ENCODE measurements at regions not wholly inside any gene's neighbourhood (a gene's known extent, or its start where the extent isn't known, plus 50 kb on each side); places are given as distances from the start of the nearest gene placed in this dataset.

GRCh38 chr13:74004109-74004508 lies 130.1 kb downstream of the KLF12 start:
- DNase-seq: no peak

GRCh38 chr13:74003374-74003773 lies 130.8 kb downstream of the KLF12 start:
- DNase-seq: no peak

GRCh38 chr13:74000876-74001275 lies 133.3 kb downstream of the KLF12 start:
- DNase-seq: no peak

GRCh38 chr13:73998631-73999030 lies 135.6 kb downstream of the KLF12 start:
- no peak for DNase-seq

GRCh38 chr13:73997964-73998363 lies 136.2 kb downstream of the KLF12 start:
- DNase-seq: no peak

GRCh38 chr13:73996569-73996968 lies 137.6 kb downstream of the KLF12 start:
- DNase-seq: no peak

- no peak for DNase-seq
Measured at GRCh38 chr13:73995736-73996135, 138.5 kb downstream of the KLF12 start.

- DNase-seq: no peak
Measured at GRCh38 chr13:73993661-73994060, 140.5 kb downstream of the KLF12 start.

- no peak for DNase-seq
Measured at GRCh38 chr13:73991884-73992283, 142.3 kb downstream of the KLF12 start.

- DNase-seq: no peak
Measured at GRCh38 chr13:73991384-73991783, 142.8 kb downstream of the KLF12 start.

- no peak for DNase-seq
Measured at GRCh38 chr13:73989244-73989843, 144.9 kb downstream of the KLF12 start.

- DNase-seq: no peak
Measured at GRCh38 chr13:73988461-73988860, 145.7 kb downstream of the KLF12 start.

GRCh38 chr13:73987618-73988017 lies 146.6 kb downstream of the KLF12 start:
- no peak for DNase-seq

- no peak for DNase-seq
Measured at GRCh38 chr13:73985783-73986182, 148.4 kb downstream of the KLF12 start.

GRCh38 chr13:73984949-73985691 lies 149.1 kb downstream of the KLF12 start:
- DNase-seq: no peak

- no peak for DNase-seq
Measured at GRCh38 chr13:73984201-73984600, 150.0 kb downstream of the KLF12 start.

- no peak for DNase-seq
Measured at GRCh38 chr13:73983109-73983508, 151.1 kb downstream of the KLF12 start.

GRCh38 chr13:73981595-73981994 lies 152.6 kb downstream of the KLF12 start:
- DNase-seq: no peak

GRCh38 chr13:73975767-73976166 lies 158.4 kb downstream of the KLF12 start:
- DNase-seq: no peak

- DNase-seq: no peak
Measured at GRCh38 chr13:73974051-73974450, 160.2 kb downstream of the KLF12 start.

GRCh38 chr13:73973156-73973555 lies 161.0 kb downstream of the KLF12 start:
- DNase-seq: no peak

GRCh38 chr13:73972545-73972944 lies 161.7 kb downstream of the KLF12 start:
- no peak for DNase-seq

GRCh38 chr13:73971481-73971880 lies 162.7 kb downstream of the KLF12 start:
- DNase-seq: no peak
